Hepatocyte (in vitro differentiated cells): ENCODE measurements at regions not wholly inside any gene's neighbourhood (a gene's known extent, or its start where the extent isn't known, plus 50 kb on each side); places are given as distances from the start of the nearest gene placed in this dataset.

Experiments
- EZH2 ChIP-seq: fragments of 200-600 bp; sonication (generic); IDR thresholded peaks from 2 replicates; pipeline ENCODE4 v1.6.1; 2016; ENCODE audit warnings: antibody characterized with exemption, mild to moderate bottlenecking, borderline replicate concordance
- TF ChIP-seq, protein P1 (sequence below): fragments of 200-600 bp; sonication (generic); IDR thresholded peaks from 2 replicates; pipeline ENCODE4 v1.5.1; 2016; ENCODE audit warnings: antibody characterized with exemption, mild to moderate bottlenecking; ENCODE audit not compliant: poor library complexity

DNA sequence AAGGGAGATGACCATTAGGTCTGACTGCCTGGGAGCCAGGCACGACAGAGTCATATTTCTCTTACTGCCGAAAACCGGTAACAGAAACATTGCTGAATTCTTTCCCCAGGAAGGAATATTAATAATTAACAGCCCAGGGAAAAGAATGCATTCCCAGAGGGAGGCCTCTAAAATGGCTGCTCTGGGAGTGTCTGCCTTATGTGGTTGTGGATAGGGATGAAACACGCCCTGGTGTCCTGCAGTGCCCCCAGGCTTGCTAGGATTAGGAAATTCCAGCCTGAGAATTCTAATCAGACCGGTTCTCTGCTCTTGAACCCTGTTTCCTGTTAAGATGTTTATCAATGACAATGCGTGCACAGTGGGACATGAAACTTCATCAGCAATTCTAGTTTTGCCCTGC, 226.7 kb downstream of the GPAM start:
- TF ChIP-seq, protein P1, sequence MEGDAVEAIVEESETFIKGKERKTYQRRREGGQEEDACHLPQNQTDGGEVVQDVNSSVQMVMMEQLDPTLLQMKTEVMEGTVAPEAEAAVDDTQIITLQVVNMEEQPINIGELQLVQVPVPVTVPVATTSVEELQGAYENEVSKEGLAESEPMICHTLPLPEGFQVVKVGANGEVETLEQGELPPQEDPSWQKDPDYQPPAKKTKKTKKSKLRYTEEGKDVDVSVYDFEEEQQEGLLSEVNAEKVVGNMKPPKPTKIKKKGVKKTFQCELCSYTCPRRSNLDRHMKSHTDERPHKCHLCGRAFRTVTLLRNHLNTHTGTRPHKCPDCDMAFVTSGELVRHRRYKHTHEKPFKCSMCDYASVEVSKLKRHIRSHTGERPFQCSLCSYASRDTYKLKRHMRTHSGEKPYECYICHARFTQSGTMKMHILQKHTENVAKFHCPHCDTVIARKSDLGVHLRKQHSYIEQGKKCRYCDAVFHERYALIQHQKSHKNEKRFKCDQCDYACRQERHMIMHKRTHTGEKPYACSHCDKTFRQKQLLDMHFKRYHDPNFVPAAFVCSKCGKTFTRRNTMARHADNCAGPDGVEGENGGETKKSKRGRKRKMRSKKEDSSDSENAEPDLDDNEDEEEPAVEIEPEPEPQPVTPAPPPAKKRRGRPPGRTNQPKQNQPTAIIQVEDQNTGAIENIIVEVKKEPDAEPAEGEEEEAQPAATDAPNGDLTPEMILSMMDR = no peak
- no peak for TF ChIP-seq EZH2
